GM13977 (cell line): ENCODE measurements at regions not wholly inside any gene's neighbourhood (a gene's known extent, or its start where the extent isn't known, plus 50 kb on each side); places are given as distances from the start of the nearest gene placed in this dataset.

Experiments used
- DNase-seq: peaks from one replicate; pipeline ENCODE4 v3.0.0; 2012; ENCODE audit warnings: low spot score
- in situ Hi-C: fragments of 300-500 bp; cut with MboI; formaldehyde crosslinking; loops from one replicate; pipeline ENCODE4 v1.12.0; 2022; ENCODE audit warnings: low sequenced_read_pairs, low pct_unique_long_range_greater_than_20kb, mixed read lengths, inconsistent platforms; ENCODE audit not compliant: unreplicated experiment
- TF ChIP-seq, protein P1 (sequence below): IDR thresholded peaks from 2 replicates; pipeline ENCODE4 v1.5.1; 2012; ENCODE audit warnings: mild to moderate bottlenecking, control low read depth; ENCODE audit not compliant: insufficient read depth; ENCODE audit errors: extremely low read depth, missing control alignments

DNA sequence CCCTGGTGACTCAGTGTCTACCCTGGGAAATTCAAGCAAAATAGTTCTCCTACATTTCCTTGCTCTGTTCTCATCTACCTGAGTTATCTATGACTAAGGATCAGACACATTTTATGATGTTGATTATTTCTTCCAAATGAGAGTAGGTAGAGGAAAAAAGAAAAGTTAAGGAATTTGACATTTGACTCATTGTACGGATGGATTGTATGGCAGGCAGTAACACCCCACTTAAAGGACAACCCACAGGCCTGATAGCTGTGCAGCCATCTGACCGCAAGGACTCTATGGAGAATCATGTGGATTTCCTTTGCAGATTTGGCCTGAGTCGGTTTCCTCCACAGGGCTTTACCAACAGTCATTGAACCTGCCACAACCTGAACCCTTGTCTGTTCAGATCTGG, 540.3 kb downstream of the BCL11B start:
- TF ChIP-seq, protein P1, sequence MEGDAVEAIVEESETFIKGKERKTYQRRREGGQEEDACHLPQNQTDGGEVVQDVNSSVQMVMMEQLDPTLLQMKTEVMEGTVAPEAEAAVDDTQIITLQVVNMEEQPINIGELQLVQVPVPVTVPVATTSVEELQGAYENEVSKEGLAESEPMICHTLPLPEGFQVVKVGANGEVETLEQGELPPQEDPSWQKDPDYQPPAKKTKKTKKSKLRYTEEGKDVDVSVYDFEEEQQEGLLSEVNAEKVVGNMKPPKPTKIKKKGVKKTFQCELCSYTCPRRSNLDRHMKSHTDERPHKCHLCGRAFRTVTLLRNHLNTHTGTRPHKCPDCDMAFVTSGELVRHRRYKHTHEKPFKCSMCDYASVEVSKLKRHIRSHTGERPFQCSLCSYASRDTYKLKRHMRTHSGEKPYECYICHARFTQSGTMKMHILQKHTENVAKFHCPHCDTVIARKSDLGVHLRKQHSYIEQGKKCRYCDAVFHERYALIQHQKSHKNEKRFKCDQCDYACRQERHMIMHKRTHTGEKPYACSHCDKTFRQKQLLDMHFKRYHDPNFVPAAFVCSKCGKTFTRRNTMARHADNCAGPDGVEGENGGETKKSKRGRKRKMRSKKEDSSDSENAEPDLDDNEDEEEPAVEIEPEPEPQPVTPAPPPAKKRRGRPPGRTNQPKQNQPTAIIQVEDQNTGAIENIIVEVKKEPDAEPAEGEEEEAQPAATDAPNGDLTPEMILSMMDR, result no peak
- no peak for DNase-seq
- in situ Hi-C loops, result no loop called here

DNA sequence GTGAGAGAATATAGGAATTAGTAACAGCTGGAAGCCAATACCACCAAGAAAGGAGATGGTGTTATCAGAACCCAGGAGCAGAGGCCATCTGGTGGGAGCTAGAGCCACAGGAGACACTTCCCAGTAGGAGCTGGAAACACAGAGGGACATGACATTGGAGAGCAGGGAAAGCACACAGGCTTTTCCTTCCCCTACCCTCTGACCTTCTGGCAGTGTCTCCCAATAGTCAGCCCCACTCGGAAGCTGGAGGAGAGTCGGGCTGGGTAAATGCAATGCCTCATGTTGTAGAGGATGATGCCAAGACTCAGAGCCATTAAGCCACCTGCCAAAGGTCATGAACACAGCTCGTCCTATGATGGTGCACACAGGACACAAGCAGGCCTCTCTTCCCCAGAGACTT, 538.5 kb downstream of the BCL11B start:
- in situ Hi-C loops, result no loop called here
- TF ChIP-seq, protein P1, result no peak
- DNase-seq, result no peak

DNA sequence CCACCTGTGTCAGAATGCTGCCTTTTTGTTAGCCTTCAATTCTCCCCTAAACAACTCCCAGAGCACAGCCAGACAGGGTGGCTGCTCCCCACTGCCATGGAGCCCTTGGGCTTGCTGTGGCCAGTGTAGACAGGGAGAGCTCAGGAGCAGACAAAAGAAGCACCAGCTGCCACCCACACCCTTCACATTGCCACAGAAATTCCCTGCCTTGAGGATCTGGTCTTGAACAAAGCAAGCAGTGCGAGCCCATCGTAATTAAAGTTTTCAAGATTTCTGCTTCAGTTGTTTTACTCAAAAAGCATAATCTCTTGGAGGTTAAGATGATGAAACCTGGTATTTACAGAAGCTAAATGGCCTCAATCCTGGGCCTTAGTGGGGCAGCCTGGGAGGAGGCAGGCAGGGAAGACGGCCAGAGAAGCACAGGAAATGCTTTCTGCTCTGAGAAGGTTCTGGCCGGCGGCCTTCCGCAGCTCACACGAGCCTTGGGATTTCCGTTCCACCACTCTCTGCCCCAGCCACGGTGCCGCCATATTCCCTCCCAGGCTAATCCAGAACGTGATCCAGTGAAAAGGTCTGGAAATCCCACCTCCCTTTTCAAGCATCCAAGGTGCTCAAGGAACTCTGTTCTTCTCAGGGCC, 535.2 kb downstream of the BCL11B start:
- TF ChIP-seq, protein P1, result no peak
- in situ Hi-C loops, result no loop called here
- no peak for DNase-seq

DNA sequence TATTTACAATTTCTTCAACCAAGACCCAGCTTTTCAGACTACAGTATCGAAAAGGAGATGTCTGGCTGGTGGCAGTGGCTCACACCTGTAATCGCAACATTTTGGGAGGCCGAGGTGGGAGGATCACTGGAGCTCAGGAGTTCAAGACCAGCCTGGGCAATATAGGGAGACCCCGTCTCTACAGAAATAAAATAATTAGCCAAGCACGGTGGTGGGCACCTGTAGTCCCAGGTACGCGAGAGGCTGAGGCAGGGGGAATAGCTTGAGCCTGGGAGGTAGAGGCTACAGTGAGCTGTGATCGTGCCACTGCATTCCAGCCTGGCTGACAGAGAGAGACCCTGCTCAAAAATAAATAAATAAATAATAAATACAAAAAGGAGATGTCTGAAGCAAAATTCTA, 530.5 kb downstream of the BCL11B start:
- TF ChIP-seq, protein P1, result no peak
- no peak for DNase-seq
- in situ Hi-C loops, result no loop called here

DNA sequence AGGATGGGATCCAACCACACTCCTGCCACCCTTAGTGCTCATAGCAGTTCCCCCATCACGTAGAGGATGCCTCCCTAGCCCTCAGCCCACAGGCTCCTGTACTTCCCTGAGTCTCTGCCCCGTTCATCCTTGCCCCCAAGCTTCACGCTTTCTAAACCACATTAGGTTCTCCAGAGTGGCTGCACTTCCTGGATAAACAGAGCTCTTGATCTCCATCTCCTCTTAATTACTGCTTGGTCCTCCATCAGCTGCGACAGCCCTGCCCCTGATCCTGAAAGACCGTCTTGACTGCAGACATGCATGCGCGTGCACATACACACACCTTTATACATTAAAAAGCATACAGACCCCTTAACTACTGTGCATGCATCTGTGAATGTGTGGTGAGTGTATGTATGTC, 530.0 kb downstream of the BCL11B start:
- in situ Hi-C loops, result no loop called here
- TF ChIP-seq, protein P1, result no peak
- no peak for DNase-seq

DNA sequence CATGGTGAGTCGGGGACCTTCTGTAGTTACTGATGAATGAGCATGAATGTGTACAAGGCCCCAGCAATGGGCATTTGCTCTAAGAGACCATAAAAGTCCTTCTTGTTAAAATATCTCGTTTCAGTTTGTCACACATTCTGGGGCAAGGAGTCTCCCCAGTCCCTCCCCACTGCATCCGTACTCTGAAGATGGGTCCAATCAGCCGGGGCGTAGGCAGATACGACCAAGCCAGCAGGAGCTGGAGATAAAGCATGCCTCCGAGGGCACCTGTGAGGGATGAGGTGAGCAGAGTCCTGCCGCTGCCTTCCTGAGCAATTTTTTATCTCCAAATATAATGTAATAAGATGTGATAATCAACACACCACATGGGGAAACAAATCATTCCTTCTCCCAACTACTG, 528.5 kb downstream of the BCL11B start:
- no peak for DNase-seq
- TF ChIP-seq, protein P1, result no peak
- in situ Hi-C loops, result no loop called here
